WERI-Rb-1 (cell line): ENCODE measurements at regions not wholly inside any gene's neighbourhood (a gene's known extent, or its start where the extent isn't known, plus 50 kb on each side); places are given as distances from the start of the nearest gene placed in this dataset.

Source experiments
- DNase-seq: peaks from one replicate; pipeline ENCODE4 v3.0.0-alpha.2; 2020
- H3K27ac ChIP-seq: fragments of 250-450 bp; sonication (Bioruptor Pico); 2 replicates; pipeline ENCODE4 v1.5.1; 2020; ENCODE audit warnings: mild to moderate bottlenecking, moderate library complexity
- H3K27me3 ChIP-seq: fragments of 250-450 bp; sonication (Bioruptor Pico); 2 replicates; pipeline ENCODE4 v1.5.1; 2021; ENCODE audit warnings: mild to moderate bottlenecking, low read depth, moderate library complexity; ENCODE audit not compliant: insufficient read depth, severe bottlenecking
- H3K36me3 ChIP-seq: fragments of 250-450 bp; sonication (Bioruptor Pico); 2 replicates; pipeline ENCODE4 v1.5.1; 2020; ENCODE audit warnings: mild to moderate bottlenecking, moderate library complexity
- H3K4me3 ChIP-seq: 2 replicates; pipeline ENCODE4 v1.5.1; 2011; ENCODE audit warnings: low read depth, mild to moderate bottlenecking, control low read depth, low read length
- H3K9me3 ChIP-seq: fragments of 250-450 bp; sonication (Bioruptor Pico); 2 replicates; pipeline ENCODE4 v1.5.1; 2021; ENCODE audit warnings: mild to moderate bottlenecking, moderate library complexity; ENCODE audit not compliant: severe bottlenecking
- CTCF ChIP-seq: IDR thresholded peaks from 2 replicates; pipeline ENCODE4 v1.5.1; 2011; ENCODE audit warnings: low read depth, mild to moderate bottlenecking, control low read depth, inconsistent platforms, low read length

- Histone ChIP-seq H3K27ac (peak overlapping the region; percentile 15; the same call in 1 of the 2 replicates), H3K4me3 (no peak overlapping the region), H3K36me3 (no peaks in the 10 kb centered on the region), H3K9me3 (no peaks in the 10 kb centered on the region), H3K27me3 (no peaks in the 10 kb centered on the region)
- no peak for TF ChIP-seq CTCF
- DNase-seq = no peak
Measured at GRCh38 chr4:81625422-81626417, 154.0 kb upstream of the RASGEF1B start.

GRCh38 chr4:81623434-81623833 lies 151.7 kb upstream of the RASGEF1B start:
- no peak for TF ChIP-seq CTCF
- no peaks in the 10 kb centered on the region for H3K36me3 ChIP-seq
- H3K9me3 ChIP-seq = peaks cover 4% of the 10 kb centered on the region
- no peak overlapping the region for H3K4me3 ChIP-seq
- no peaks in the 10 kb centered on the region for H3K27me3 ChIP-seq
- H3K27ac ChIP-seq = no peak overlapping the region; the same call in 1 of the 2 replicates
- DNase-seq = no peak

- Histone ChIP-seq H3K36me3 (no peaks in the 10 kb centered on the region), H3K9me3 (peaks cover 4% of the 10 kb centered on the region), H3K27ac (no peak overlapping the region), H3K27me3 (no peaks in the 10 kb centered on the region), H3K4me3 (no peak overlapping the region)
- DNase-seq = no peak
- no peak for TF ChIP-seq CTCF
Measured at GRCh38 chr4:81622474-81623184, 150.9 kb upstream of the RASGEF1B start.

- no peak for TF ChIP-seq CTCF
- Histone ChIP-seq H3K27me3 (no peaks in the 10 kb centered on the region), H3K27ac (no peak overlapping the region), H3K36me3 (no peaks in the 10 kb centered on the region), H3K4me3 (no peak overlapping the region), H3K9me3 (peaks cover 4% of the 10 kb centered on the region)
- no peak for DNase-seq
Measured at GRCh38 chr4:81622028-81622427, 150.3 kb upstream of the RASGEF1B start.

GRCh38 chr4:81621490-81621889 lies 149.8 kb upstream of the RASGEF1B start:
- TF ChIP-seq CTCF = no peak
- Histone ChIP-seq H3K27ac (no peak overlapping the region), H3K36me3 (no peaks in the 10 kb centered on the region), H3K4me3 (no peak overlapping the region), H3K9me3 (peaks cover 4% of the 10 kb centered on the region), H3K27me3 (no peaks in the 10 kb centered on the region)
- DNase-seq = no peak
